Neural crest cell (in vitro differentiated cells): ENCODE measurements at regions not wholly inside any gene's neighbourhood (a gene's known extent, or its start where the extent isn't known, plus 50 kb on each side); places are given as distances from the start of the nearest gene placed in this dataset.

Experiments used
- DNase-seq: peaks from one replicate; pipeline ENCODE4 v3.0.0; 2021; ENCODE audit warnings: low read depth, mixed read lengths, low spot score
- H3K27ac Mint-ChIP-seq: one replicate; pipeline ENCODE4 v1.8.0; 2021; ENCODE audit warnings: mild to moderate bottlenecking, mixed read lengths; ENCODE audit not compliant: unreplicated experiment
- H3K27me3 Mint-ChIP-seq: 2 replicates; pipeline ENCODE4 v1.8.0; 2021; ENCODE audit warnings: low read depth, mild to moderate bottlenecking, mixed read lengths
- H3K36me3 Mint-ChIP-seq: 2 replicates; pipeline ENCODE4 v1.8.0; 2021; ENCODE audit warnings: low read depth, mild to moderate bottlenecking, mixed read lengths
- H3K4me1 Mint-ChIP-seq: 2 replicates; pipeline ENCODE4 v1.8.0; 2021; ENCODE audit warnings: mixed read lengths
- H3K4me3 Mint-ChIP-seq: one replicate; pipeline ENCODE4 v1.8.0; 2021; ENCODE audit warnings: mild to moderate bottlenecking, mixed read lengths
- H3K9me3 Mint-ChIP-seq: 2 replicates; pipeline ENCODE4 v1.8.0; 2021; ENCODE audit warnings: mixed read lengths
- TF ChIP-seq, protein P1 (sequence below): fragments of 200-600 bp; sonication (generic); conservative IDR thresholded peaks from 2 replicates; pipeline ENCODE4 v1.5.0; 2021; ENCODE audit warnings: antibody characterized with exemption, mild to moderate bottlenecking

DNA sequence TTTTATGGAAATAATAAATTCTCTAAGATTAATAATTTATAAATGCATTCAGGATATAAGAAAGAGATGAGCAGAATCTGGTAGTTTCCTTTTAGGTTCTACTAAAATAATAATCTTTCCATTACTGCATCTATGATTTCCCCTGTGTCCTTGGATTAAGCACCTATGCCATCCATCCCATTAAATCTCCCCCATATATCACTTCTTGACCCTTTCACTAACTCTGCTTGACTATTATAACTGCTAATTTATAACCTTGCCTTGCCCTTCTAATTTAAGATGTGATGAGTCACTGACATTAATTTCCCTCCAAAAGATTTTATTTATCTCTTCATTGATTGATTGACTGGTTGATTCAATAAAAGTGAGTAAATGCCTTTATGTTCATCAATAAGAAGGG, 348.3 kb upstream of the LRATD1 start:
- Mint-ChIP-seq H3K4me1 (no peaks in the 10 kb centered on the region), H3K27ac (no peak overlapping the region), H3K9me3 (no peaks in the 10 kb centered on the region), H3K27me3 (no peaks in the 10 kb centered on the region), H3K4me3 (no peak overlapping the region), H3K36me3 (no peaks in the 10 kb centered on the region)
- TF ChIP-seq, protein P1, sequence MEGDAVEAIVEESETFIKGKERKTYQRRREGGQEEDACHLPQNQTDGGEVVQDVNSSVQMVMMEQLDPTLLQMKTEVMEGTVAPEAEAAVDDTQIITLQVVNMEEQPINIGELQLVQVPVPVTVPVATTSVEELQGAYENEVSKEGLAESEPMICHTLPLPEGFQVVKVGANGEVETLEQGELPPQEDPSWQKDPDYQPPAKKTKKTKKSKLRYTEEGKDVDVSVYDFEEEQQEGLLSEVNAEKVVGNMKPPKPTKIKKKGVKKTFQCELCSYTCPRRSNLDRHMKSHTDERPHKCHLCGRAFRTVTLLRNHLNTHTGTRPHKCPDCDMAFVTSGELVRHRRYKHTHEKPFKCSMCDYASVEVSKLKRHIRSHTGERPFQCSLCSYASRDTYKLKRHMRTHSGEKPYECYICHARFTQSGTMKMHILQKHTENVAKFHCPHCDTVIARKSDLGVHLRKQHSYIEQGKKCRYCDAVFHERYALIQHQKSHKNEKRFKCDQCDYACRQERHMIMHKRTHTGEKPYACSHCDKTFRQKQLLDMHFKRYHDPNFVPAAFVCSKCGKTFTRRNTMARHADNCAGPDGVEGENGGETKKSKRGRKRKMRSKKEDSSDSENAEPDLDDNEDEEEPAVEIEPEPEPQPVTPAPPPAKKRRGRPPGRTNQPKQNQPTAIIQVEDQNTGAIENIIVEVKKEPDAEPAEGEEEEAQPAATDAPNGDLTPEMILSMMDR: no peak
- no peak for DNase-seq

DNA sequence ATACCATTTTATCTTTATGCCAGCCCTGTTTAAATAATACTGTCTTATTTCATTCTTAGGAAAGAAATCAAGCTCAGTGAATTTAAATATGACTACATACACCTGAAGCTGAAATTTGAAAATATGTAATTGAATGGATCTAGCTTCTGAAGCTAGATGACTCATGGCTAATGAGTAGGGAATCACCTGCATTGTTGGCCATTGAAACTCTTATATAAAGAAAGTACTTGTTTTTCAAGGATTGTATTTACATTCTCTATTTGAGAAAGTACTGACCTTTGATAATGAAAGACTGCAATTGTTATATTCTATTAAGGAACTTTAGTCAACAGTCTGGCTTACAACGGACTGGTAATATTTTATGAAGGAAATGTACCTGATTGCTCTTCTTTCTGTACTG, 346.7 kb upstream of the LRATD1 start:
- no peak for DNase-seq
- Mint-ChIP-seq H3K36me3 (no peaks in the 10 kb centered on the region), H3K27ac (no peak overlapping the region), H3K9me3 (no peaks in the 10 kb centered on the region), H3K4me1 (peaks cover 7% of the 10 kb centered on the region), H3K4me3 (no peak overlapping the region), H3K27me3 (no peaks in the 10 kb centered on the region)
- TF ChIP-seq, protein P1: no peak

DNA sequence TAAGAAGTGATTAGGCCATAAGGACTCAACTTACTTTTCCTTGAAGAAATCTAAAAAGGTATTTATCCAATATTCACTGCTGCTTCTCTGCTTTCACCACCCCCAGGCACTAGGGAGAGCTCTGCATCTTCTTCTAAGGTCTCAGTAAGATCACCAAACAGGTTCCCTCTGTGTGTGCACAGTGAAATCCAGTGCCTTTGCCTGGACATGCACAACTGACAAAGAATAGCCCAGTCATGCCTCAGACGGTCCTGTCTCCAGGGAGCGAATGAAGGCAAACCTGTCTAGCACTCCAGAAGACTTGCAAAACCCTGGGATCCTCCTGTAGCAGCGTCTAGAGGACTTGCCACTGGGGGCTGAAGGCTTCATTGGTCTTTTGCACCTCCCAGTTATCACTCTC, 344.5 kb upstream of the LRATD1 start:
- H3K27ac Mint-ChIP-seq: no peak overlapping the region
- H3K4me1 Mint-ChIP-seq: peaks cover 13% of the 10 kb centered on the region
- no peak for DNase-seq

DNA sequence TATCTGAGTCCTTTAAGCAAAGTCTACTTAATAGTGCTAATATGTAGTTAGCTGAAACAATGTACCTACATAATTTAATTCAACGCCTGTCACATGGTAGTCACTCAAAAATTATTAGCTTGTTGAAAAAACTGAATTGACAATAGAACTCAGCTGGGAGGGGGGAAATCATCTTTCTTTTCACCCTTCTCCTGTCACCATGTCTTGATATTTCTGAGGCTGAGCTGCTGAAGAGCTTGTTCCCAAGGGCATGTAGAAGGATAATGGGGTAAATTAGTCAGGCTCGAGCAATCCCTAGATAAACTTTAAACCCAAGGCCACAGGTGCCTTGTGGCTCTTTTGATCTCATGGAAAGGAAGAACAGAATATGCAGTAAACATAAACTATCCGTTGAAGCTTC, 339.6 kb upstream of the LRATD1 start:
- Mint-ChIP-seq H3K9me3 (no peaks in the 10 kb centered on the region), H3K27ac (no peak overlapping the region), H3K4me1 (peaks cover 16% of the 10 kb centered on the region), H3K27me3 (no peaks in the 10 kb centered on the region), H3K4me3 (no peak overlapping the region), H3K36me3 (no peaks in the 10 kb centered on the region)
- DNase-seq: no peak
- TF ChIP-seq, protein P1: no peak

More for the DNA sequence above, 344.5 kb upstream of the LRATD1 start:
- TF ChIP-seq, protein P1: no peak
- Mint-ChIP-seq H3K9me3 (no peaks in the 10 kb centered on the region), H3K4me3 (no peak overlapping the region), H3K36me3 (no peaks in the 10 kb centered on the region), H3K27me3 (no peaks in the 10 kb centered on the region)

DNA sequence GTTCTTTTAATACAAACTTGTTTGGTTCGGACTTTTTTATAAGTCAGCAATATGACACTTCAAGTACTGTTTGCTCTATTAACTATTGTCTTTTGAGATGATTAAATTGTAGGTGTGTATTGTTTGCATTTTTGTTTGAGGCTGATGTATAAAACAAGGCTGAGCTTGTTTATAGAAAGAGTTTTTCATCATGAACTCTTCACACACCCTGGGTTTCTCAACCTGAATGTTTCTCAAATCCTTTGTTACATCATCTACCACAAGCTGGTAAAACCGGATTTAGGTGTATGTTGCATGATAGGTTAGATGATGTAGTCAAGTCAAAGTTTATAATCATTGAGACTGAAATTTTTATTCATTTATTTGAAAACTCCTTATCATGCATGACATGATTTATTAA, 335.2 kb upstream of the LRATD1 start:
- no peaks in the 10 kb centered on the region for H3K36me3 Mint-ChIP-seq
- TF ChIP-seq, protein P1: no peak
- no peak for DNase-seq
- no peaks in the 10 kb centered on the region for H3K9me3 Mint-ChIP-seq
- no peak overlapping the region for H3K27ac Mint-ChIP-seq
- H3K27me3 Mint-ChIP-seq: no peaks in the 10 kb centered on the region
- peaks cover 7% of the 10 kb centered on the region for H3K4me1 Mint-ChIP-seq
- H3K4me3 Mint-ChIP-seq: no peak overlapping the region

DNA sequence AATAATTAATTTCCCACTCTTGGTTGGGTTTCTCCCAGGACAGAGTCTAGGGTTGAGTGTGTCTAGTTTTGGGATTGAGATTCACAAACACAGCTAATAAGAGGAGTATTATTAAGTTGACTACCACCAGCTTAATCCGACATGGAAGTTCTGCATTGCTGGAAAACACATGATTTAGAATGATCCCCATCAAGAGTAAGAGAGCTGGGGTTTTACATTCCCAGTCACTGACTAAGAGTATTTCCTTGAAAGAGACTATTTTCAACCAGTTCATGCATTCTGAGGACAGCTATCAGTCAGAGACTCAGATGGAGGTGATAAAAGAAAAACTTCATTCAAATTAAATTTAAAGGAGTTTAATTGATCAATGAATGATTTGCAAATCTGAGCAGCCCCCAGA, 334.6 kb upstream of the LRATD1 start:
- H3K36me3 Mint-ChIP-seq: no peaks in the 10 kb centered on the region
- no peaks in the 10 kb centered on the region for H3K27me3 Mint-ChIP-seq
- no peak overlapping the region for H3K4me3 Mint-ChIP-seq
- TF ChIP-seq, protein P1: no peak
- H3K9me3 Mint-ChIP-seq: no peaks in the 10 kb centered on the region
- DNase-seq: no peak
- H3K27ac Mint-ChIP-seq: no peak overlapping the region
- peaks cover 5% of the 10 kb centered on the region for H3K4me1 Mint-ChIP-seq
